PC-9 (cell line): ENCODE measurements at regions not wholly inside any gene's neighbourhood (a gene's known extent, or its start where the extent isn't known, plus 50 kb on each side); places are given as distances from the start of the nearest gene placed in this dataset.

Source experiments
- CTCF ChIP-seq: fragments of 200-600 bp; sonication (generic); conservative IDR thresholded peaks from 2 replicates; pipeline ENCODE4 v1.6.1; 2017; ENCODE audit warnings: mixed run types, antibody characterized with exemption, mild to moderate bottlenecking, moderate library complexity
- EZH2 ChIP-seq: fragments of 200-600 bp; sonication (generic); IDR thresholded peaks from 2 replicates; pipeline ENCODE4 v1.8.0; 2017; ENCODE audit warnings: antibody characterized with exemption, low read depth

GRCh38 chr12:24173067-24173466 lies 223.6 kb upstream of the SOX5 start:
- TF ChIP-seq CTCF (no peak), EZH2 (no peak)
